Epithelial cell of esophagus (primary cell): ENCODE measurements at regions not wholly inside any gene's neighbourhood (a gene's known extent, or its start where the extent isn't known, plus 50 kb on each side); places are given as distances from the start of the nearest gene placed in this dataset.

Experiments used
- DNase-seq: peaks from one replicate; pipeline ENCODE4 v3.0.0; 2010; ENCODE audit warnings: low read depth
- H3K4me3 ChIP-seq: 2 replicates; pipeline ENCODE4 v1.5.1; 2011; ENCODE audit warnings: mild to moderate bottlenecking, low read length, control low read depth
- TF ChIP-seq, protein P1 (sequence below): IDR thresholded peaks from 2 replicates; pipeline ENCODE4 v1.5.1; 2011; ENCODE audit warnings: low read depth, mild to moderate bottlenecking, low read length, control low read depth, inconsistent platforms; ENCODE audit not compliant: insufficient read depth; ENCODE audit errors: missing control alignments

DNA sequence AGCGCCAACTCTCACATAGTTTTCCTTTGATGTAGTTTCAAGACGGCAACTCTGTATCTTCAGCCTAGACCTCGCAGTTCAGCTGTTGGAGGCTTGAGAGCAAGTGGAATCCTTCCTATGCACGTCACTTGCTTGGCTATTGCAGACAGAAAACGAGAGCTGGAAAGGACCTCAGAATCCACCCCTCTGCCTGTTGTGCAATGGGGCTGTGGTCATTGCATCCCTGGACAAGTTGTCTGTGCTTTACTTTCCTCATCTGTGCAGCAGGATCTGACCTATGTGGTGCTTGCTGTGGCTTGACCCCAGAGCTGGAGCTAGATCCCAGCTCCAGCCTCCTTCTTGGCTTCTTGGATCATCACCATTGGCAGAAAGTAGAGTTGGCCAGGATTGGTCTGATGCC lies 50.0 kb upstream of the IGSF21 start:
- TF ChIP-seq, protein P1, sequence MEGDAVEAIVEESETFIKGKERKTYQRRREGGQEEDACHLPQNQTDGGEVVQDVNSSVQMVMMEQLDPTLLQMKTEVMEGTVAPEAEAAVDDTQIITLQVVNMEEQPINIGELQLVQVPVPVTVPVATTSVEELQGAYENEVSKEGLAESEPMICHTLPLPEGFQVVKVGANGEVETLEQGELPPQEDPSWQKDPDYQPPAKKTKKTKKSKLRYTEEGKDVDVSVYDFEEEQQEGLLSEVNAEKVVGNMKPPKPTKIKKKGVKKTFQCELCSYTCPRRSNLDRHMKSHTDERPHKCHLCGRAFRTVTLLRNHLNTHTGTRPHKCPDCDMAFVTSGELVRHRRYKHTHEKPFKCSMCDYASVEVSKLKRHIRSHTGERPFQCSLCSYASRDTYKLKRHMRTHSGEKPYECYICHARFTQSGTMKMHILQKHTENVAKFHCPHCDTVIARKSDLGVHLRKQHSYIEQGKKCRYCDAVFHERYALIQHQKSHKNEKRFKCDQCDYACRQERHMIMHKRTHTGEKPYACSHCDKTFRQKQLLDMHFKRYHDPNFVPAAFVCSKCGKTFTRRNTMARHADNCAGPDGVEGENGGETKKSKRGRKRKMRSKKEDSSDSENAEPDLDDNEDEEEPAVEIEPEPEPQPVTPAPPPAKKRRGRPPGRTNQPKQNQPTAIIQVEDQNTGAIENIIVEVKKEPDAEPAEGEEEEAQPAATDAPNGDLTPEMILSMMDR: no peak
- DNase-seq: no peak
- H3K4me3 ChIP-seq: no peak overlapping the region
